ENCODE measurements at regions not wholly inside any gene's neighbourhood (a gene's known extent, or its start where the extent isn't known, plus 50 kb on each side); places are given as distances from the start of the nearest gene placed in this dataset.

DNA sequence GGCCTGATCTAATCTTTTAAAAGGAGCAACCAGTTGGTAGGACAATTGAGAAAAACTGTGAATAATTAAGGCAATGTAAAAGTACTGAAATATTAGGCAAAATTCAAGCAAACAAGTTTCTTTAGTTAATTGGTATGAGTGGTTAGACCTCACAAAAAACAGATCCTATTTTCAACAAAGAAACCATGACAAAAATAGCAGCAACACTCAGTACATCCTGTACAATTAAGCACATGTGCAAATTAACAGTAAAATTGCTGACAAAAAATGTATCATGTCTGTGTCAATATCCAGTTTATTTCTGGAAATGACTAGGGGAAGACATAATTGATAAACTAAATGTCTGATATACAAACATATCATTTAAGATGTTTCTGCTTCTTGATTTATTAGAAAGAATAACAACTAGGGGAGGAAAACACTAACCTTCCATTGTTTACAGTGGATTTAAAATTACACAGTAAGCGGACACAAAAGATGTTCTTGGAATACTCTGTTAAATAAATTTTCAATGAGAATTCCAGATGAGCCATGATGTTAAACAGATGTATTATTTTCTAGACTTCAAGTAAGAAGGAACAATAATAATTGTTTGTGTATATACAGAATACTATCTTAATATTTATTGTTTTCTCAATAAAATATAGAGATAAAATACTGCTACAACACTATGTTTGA is 638.9 kb downstream of the SPRY1 start:
- no peak for TF ChIP-seq NRF1 (IDR thresholded peaks at IDR 0.05; ENCODE audit: low read depth, low read length)
- no peak for TF ChIP-seq EP300 (IDR thresholded peaks at IDR 0.05; ENCODE audit: borderline replicate concordance in 1 of 2, low read depth in 1 of 2, low read length in 1 of 2)
- no peak for TF ChIP-seq REST (IDR thresholded peaks at IDR 0.05; ENCODE audit: low read depth, low read length)
- no peak for TF ChIP-seq POLR2AphosphoS5 (IDR thresholded peaks at IDR 0.05; ENCODE audit: low read depth, low read length)
- TF ChIP-seq MAX (IDR thresholded peaks at IDR 0.05; ENCODE audit: low read depth): no peak
- TF ChIP-seq CTCF (IDR thresholded peaks at IDR 0.05): no peak
- TF ChIP-seq EZH2phosphoT487 (IDR thresholded peaks at IDR 0.05; ENCODE audit: borderline replicate concordance, low read depth): no peak
- TF ChIP-seq SMC3 (IDR thresholded peaks at IDR 0.05; ENCODE audit: low read depth, low read length): no peak
- TF ChIP-seq SIN3A (IDR thresholded peaks at IDR 0.05; ENCODE audit: borderline replicate concordance, low read depth, low read length): no peak
- TF ChIP-seq YY1 (IDR thresholded peaks at IDR 0.05; ENCODE audit: low read depth): no peak
- no peak for TF ChIP-seq JUND (IDR thresholded peaks at IDR 0.05)

All from SK-N-SH (cell line).